ENCODE measurements at regions not wholly inside any gene's neighbourhood (a gene's known extent, or its start where the extent isn't known, plus 50 kb on each side); places are given as distances from the start of the nearest gene placed in this dataset.

GRCh38 chr9:69961843-69962242, 81.8 kb upstream of the MAMDC2 start (continued):
- TF ChIP-seq EZH2 (IDR thresholded peaks at IDR 0.05; ENCODE audit: low read depth, low read length, severe bottlenecking) = no peak

All from H1 (cell line).